ENCODE measurements at regions not wholly inside any gene's neighbourhood (a gene's known extent, or its start where the extent isn't known, plus 50 kb on each side); places are given as distances from the start of the nearest gene placed in this dataset.

GRCh38 chr16:51433599-51433998 is 282.5 kb upstream of the SALL1 start:
- TF ChIP-seq CTCF (IDR thresholded peaks at IDR 0.05) (no peak), POLR2A (IDR thresholded peaks at IDR 0.05) (no peak), POLR2AphosphoS5 (IDR thresholded peaks at IDR 0.05) (no peak)

All from breast epithelium (tissue), 3 donors.